ENCODE measurements at regions not wholly inside any gene's neighbourhood (a gene's known extent, or its start where the extent isn't known, plus 50 kb on each side); places are given as distances from the start of the nearest gene placed in this dataset.

DNA sequence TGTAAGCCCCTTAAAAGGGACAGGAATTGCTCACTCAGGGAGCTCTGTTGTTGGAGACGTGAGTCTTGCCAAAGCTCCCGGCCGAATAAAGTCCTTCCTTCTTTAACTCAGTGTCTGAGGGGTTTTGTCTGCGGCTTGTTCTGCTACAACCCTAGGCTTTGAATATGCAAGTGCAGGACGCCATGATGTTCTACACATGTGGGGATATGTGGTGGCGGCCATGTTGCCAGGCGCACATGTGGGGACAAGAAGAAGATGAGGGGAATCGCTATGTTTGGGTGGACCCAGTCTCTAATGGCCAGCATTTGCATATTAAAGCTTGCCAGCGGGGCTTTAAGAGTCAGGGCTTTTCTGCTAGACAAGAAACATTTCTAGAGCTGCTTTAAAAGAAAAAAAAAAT lies 96.8 kb upstream of the CA10 start:
- no peak for DNase-seq (ENCODE audit: low read depth)
- H3K4me3 ChIP-seq (ENCODE audit: low read depth, low read length): no peak overlapping the region

- H3K4me3 ChIP-seq (ENCODE audit: low read depth, low read length): no peak overlapping the region
- DNase-seq (ENCODE audit: low read depth): no peak
Measured at GRCh38 chr17:52244689-52245088, 86.2 kb upstream of the CA10 start.

DNA sequence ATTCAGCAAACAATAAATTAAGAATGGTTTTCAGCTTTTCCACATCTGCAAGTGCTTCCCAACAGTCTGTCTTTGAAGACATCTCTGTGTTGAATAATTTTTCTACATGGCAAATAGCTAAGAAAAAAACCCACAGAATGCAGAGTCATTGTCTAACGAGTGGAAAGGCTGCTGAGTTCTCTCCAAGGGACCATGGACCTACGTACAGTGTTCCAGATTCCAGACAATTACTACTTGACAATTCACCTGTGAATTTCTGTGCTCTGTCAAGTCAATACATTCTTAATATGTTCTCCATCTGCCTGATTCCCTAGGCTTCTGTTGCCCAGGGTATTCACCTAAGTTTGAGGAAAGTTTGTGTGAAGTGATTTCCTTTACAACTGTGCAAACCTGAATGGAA lies 83.8 kb upstream of the CA10 start:
- no peak for DNase-seq (ENCODE audit: low read depth)
- no peak overlapping the region for H3K4me3 ChIP-seq (ENCODE audit: low read depth, low read length)

- DNase-seq (ENCODE audit: low read depth): no peak
- no peak overlapping the region for H3K4me3 ChIP-seq (ENCODE audit: low read depth, low read length)
Measured at GRCh38 chr17:52237151-52237550, 78.6 kb upstream of the CA10 start.

DNA sequence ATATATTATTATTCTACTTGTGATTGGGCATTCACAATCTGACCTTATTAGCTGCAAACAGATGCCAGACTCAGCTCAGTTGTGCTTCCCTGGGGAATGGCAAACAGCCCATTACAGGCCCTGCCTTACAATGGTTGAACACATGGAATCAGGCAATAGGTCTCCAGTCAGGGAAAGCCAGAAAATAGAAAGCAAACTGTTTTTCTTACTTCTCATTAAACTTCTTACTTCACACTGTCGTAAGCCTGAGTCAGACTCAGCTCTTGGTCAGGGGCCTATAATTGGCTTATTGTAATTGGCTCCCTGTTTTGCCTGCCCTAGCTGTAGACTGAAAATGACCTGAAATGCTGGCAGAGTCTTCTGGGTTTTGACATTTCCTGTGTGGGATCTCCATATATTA lies 77.0 kb upstream of the CA10 start:
- no peak overlapping the region for H3K4me3 ChIP-seq (ENCODE audit: low read depth, low read length)
- DNase-seq (ENCODE audit: low read depth): no peak

DNA sequence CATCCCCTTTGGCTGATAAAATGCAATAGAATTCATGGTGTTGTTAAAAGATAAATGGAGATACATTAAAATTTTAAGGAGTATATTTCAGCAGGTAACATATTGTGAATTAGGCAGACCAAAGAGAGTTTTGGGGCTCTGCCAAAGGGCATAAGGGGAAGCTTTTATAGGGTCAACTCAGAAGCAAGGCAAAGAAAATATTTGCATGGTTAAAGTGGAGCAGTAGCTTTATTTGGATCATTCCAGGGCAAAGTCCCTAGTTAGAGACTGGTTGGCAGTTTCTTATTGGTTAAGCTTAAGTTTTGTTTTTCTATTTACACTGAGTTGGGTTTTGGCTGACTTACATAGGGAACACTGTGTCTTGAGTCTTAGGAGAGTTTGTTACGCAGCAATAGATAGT lies 75.1 kb upstream of the CA10 start:
- no peak overlapping the region for H3K4me3 ChIP-seq (ENCODE audit: low read depth, low read length)
- DNase-seq (ENCODE audit: low read depth): no peak

- no peak for DNase-seq (ENCODE audit: low read depth)
- no peak overlapping the region for H3K4me3 ChIP-seq (ENCODE audit: low read depth, low read length)
Measured at GRCh38 chr17:52233176-52233575, 74.7 kb upstream of the CA10 start.

- no peak overlapping the region for H3K4me3 ChIP-seq (ENCODE audit: low read depth, low read length)
- no peak for DNase-seq (ENCODE audit: low read depth)
Measured at GRCh38 chr17:52228823-52229222, 70.3 kb upstream of the CA10 start.

DNA sequence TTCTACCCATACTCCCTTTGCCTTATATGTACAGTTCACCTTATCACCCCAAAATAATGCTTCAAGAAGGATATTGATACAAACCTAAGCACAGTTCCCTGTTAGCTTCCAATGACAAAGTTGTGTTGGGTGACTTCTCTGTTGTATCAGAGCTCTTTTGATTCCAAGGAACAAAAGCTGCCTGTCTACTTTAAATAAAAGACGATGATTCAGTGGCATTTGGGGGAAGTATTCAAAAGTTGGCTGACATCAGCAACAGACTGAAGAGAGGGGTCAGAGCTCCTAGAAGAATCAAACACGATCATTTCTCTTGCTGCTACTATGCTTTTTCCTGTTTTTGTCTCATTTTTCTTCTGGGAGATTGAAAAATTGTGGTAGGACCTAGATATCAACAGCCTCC lies 69.4 kb upstream of the CA10 start:
- no peak for DNase-seq (ENCODE audit: low read depth)
- no peak overlapping the region for H3K4me3 ChIP-seq (ENCODE audit: low read depth, low read length)

- no peak overlapping the region for H3K4me3 ChIP-seq (ENCODE audit: low read depth, low read length)
- DNase-seq (ENCODE audit: low read depth): no peak
Measured at GRCh38 chr17:52213451-52213850, 54.9 kb upstream of the CA10 start.

- no peak for DNase-seq (ENCODE audit: low read depth)
- no peak overlapping the region for H3K4me3 ChIP-seq (ENCODE audit: low read depth, low read length)
Measured at GRCh38 chr17:52212851-52213250, 54.3 kb upstream of the CA10 start.

GRCh38 chr17:52209507-52209906 lies 51.0 kb upstream of the CA10 start:
- DNase-seq (ENCODE audit: low read depth): no peak
- H3K4me3 ChIP-seq (ENCODE audit: low read depth, low read length): no peak overlapping the region

Data from skeletal muscle cell (primary cell).